Stimulated activated naive B cell treated with anti-CD40 and anti-IgM and Interleukin-4, amounts not matched to agents 10 μg/mL and 1 μg/mL and 100 μg/mL, for 72 hours (primary cell): ENCODE measurements at regions not wholly inside any gene's neighbourhood (a gene's known extent, or its start where the extent isn't known, plus 50 kb on each side); places are given as distances from the start of the nearest gene placed in this dataset.
"Not testable (repeated sequence)": the region's sequence is repeated elsewhere in the genome, so short reads cannot be mapped to it uniquely, and the experiment has no call there.

Source experiments
- ATAC-seq, 2 donors: fragments of 150-1000 bp; cut with Tn5 transposase; replicated peaks; 2 replicates each; pipeline ENCODE4 v1.10.0; 2021; ENCODE audit warnings: moderate library complexity in 1 of 2
- DNase-seq: peaks from one replicate; pipeline ENCODE4 v3.0.0; 2021
- H3K27ac Mint-ChIP-seq: one replicate; pipeline ENCODE4 v1.8.0; 2022; ENCODE audit warnings: mild to moderate bottlenecking, mixed read lengths
- H3K27me3 Mint-ChIP-seq, 2 donors: one replicate each; pipeline ENCODE4 v1.8.0; 2022; ENCODE audit warnings: mixed read lengths in 2 of 2
- H3K36me3 Mint-ChIP-seq, 2 donors: one replicate each; pipeline ENCODE4 v1.8.0; 2022; ENCODE audit warnings: mixed read lengths in 2 of 2, mild to moderate bottlenecking in 1 of 2
- H3K4me1 Mint-ChIP-seq, 2 donors: one replicate each; pipeline ENCODE4 v1.8.0; 2022; ENCODE audit warnings: mixed read lengths in 2 of 2, mild to moderate bottlenecking in 1 of 2
- H3K4me3 Mint-ChIP-seq, 2 donors: one replicate each; pipeline ENCODE4 v1.8.0; 2022; ENCODE audit warnings: mild to moderate bottlenecking in 2 of 2, mixed read lengths in 2 of 2, moderate library complexity in 1 of 2
- H3K9me3 Mint-ChIP-seq, 2 donors: one replicate each; pipeline ENCODE4 v1.8.0; 2022; ENCODE audit warnings: mixed read lengths in 2 of 2, mild to moderate bottlenecking in 1 of 2

GRCh38 chr5:44679214-44679613 is 129.5 kb upstream of the MRPS30 start:
- Mint-ChIP-seq H3K4me3 (no peak overlapping the region), H3K27ac (no peak overlapping the region), H3K27me3 (no peaks in the 10 kb centered on the region), H3K36me3 (no peaks in the 10 kb centered on the region), H3K4me1 (no peaks in the 10 kb centered on the region), H3K9me3 (peaks cover 3 to 9% of the 10 kb centered on the region in 2 donors)
- DNase-seq, result no peak
- peak in 1 of 2 donors; percentile 12 for ATAC-seq

DNA sequence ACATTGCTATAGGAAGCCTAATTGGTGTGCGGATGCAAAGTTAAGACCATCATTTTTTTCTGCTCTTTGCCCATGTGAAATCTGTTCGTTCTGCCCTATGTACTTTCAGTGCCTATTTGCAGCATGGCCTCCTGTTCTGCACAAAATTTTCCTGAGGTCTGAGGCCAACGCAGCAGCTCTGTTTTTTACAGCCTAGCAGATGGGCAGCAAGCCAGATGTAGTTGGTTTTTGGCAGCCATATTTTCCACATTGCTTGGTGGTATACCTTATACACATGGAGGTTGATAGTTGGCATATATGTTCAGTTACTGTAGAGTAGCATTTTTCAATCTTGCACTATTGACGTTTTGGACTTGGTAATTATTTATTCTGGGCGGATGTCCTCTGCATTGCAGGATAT is 133.5 kb upstream of the MRPS30 start:
- H3K27me3 Mint-ChIP-seq, result no peaks in the 10 kb centered on the region
- DNase-seq (no peak), ATAC-seq (no peak)
- no peak overlapping the region for H3K4me3 Mint-ChIP-seq
- no peaks in the 10 kb centered on the region for H3K4me1 Mint-ChIP-seq
- no peak overlapping the region for H3K27ac Mint-ChIP-seq
- H3K36me3 Mint-ChIP-seq, result no peaks in the 10 kb centered on the region
- peaks cover 3 to 18% of the 10 kb centered on the region in 2 donors for H3K9me3 Mint-ChIP-seq

GRCh38 chr5:44674461-44674860 is 134.3 kb upstream of the MRPS30 start:
- no peak for ATAC-seq
- no peak overlapping the region for H3K27ac Mint-ChIP-seq
- H3K27me3 Mint-ChIP-seq, result no peaks in the 10 kb centered on the region
- peaks cover 5 to 14% of the 10 kb centered on the region in 2 donors for H3K9me3 Mint-ChIP-seq
- no peak overlapping the region for H3K4me3 Mint-ChIP-seq
- no peaks in the 10 kb centered on the region for H3K36me3 Mint-ChIP-seq
- no peak for DNase-seq
- H3K4me1 Mint-ChIP-seq, result no peaks in the 10 kb centered on the region

- not testable (repeated sequence) for H3K4me3 Mint-ChIP-seq, DNase-seq, H3K27me3 Mint-ChIP-seq, H3K36me3 Mint-ChIP-seq, H3K27ac Mint-ChIP-seq, H3K4me1 Mint-ChIP-seq, ATAC-seq
- peaks cover 4 to 18% of the 10 kb centered on the region in 2 donors for H3K9me3 Mint-ChIP-seq
Observed at GRCh38 chr5:44668471-44668870, 140.3 kb upstream of the MRPS30 start.

DNA sequence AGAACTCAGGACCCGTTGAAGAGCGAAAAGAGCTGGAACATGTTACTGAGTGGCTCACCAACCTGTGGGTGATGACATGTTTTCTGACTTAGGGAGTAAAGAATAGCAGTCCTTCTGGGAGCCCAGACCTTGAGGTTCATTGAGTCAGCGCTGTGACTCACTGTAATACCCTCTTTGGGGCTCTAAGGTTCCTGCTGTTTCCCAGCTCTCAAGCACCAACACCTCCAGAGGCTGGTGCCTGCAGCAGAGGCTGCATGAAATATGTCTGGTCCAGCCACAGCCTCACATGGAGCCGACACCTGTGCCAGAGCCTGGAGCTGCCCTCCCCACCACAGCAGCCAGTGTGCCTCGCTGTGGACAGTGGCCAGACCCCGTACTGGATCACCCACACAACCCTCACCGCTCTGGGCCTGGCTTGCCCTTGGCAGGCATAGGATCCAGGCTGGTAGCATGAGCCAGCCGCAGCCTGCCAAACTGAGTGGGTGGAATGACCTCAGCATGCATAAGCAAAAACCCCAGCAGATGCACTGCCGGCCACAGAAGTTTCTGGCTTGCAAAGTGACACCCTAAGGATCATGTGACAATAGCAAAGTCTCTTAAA is 143.5 kb upstream of the MRPS30 start:
- H3K9me3 Mint-ChIP-seq, result peaks cover 9 to 12% of the 10 kb centered on the region in 2 donors
- no peaks in the 10 kb centered on the region for H3K36me3 Mint-ChIP-seq
- H3K27ac Mint-ChIP-seq, result no peak overlapping the region
- no peak for DNase-seq
- H3K27me3 Mint-ChIP-seq, result no peaks in the 10 kb centered on the region
- H3K4me3 Mint-ChIP-seq, result no peak overlapping the region
- H3K4me1 Mint-ChIP-seq, result no peaks in the 10 kb centered on the region
- no peak for ATAC-seq

DNA sequence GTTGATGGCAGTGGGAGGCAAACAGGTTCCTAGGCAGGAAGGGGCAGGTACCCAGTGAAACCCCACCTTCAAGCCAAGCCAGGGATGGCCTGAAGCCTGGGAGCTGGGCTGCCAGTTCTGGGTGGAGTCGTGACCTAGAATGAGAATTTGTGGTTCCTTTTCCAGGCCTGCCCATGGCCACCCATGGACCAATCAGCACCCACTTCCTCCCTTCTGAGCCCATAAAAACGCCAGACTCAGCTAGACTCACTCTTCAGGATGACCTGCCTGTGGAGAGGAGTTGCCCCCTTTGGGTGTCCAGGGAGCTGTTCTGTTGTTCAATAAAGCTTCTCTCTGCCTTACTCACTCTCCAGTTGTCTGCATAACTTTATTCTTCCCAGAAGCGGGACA is 144.0 kb upstream of the MRPS30 start:
- DNase-seq (no peak), ATAC-seq (no peak)
- H3K4me3 Mint-ChIP-seq, result no peak overlapping the region
- no peaks in the 10 kb centered on the region for H3K4me1 Mint-ChIP-seq
- H3K36me3 Mint-ChIP-seq, result no peaks in the 10 kb centered on the region
- H3K27me3 Mint-ChIP-seq, result no peaks in the 10 kb centered on the region
- H3K9me3 Mint-ChIP-seq, result peaks cover 9 to 10% of the 10 kb centered on the region in 2 donors
- no peak overlapping the region for H3K27ac Mint-ChIP-seq

GRCh38 chr5:44663991-44664710 is 144.6 kb upstream of the MRPS30 start:
- no peaks in the 10 kb centered on the region for H3K36me3 Mint-ChIP-seq
- no peaks in the 10 kb centered on the region for H3K4me1 Mint-ChIP-seq
- H3K9me3 Mint-ChIP-seq, result peaks cover 7 to 9% of the 10 kb centered on the region in 2 donors
- no peak for DNase-seq
- ATAC-seq, result no peak
- H3K27ac Mint-ChIP-seq, result no peak overlapping the region
- H3K27me3 Mint-ChIP-seq, result no peaks in the 10 kb centered on the region
- no peak overlapping the region for H3K4me3 Mint-ChIP-seq

- Mint-ChIP-seq H3K9me3 (peaks cover 7 to 8% of the 10 kb centered on the region in 2 donors), H3K27ac (no peak overlapping the region)
- DNase-seq, result no peak
Observed at GRCh38 chr5:44661851-44662250, 146.9 kb upstream of the MRPS30 start.

GRCh38 chr5:44660251-44660650 is 148.5 kb upstream of the MRPS30 start:
- no peak for DNase-seq
- no peak for ATAC-seq
- Mint-ChIP-seq H3K4me1 (no peaks in the 10 kb centered on the region), H3K36me3 (no peaks in the 10 kb centered on the region), H3K9me3 (peaks cover 13 to 17% of the 10 kb centered on the region in 2 donors), H3K27me3 (no peaks in the 10 kb centered on the region), H3K27ac (no peak overlapping the region), H3K4me3 (no peak overlapping the region)

More at GRCh38 chr5:44661851-44662250, 146.9 kb upstream of the MRPS30 start:
- Mint-ChIP-seq H3K36me3 (no peaks in the 10 kb centered on the region), H3K4me1 (no peaks in the 10 kb centered on the region), H3K27me3 (no peaks in the 10 kb centered on the region), H3K4me3 (no peak overlapping the region)
- ATAC-seq, result no peak

GRCh38 chr5:44659334-44659733 is 149.4 kb upstream of the MRPS30 start:
- H3K9me3 Mint-ChIP-seq, result peaks cover 15 to 22% of the 10 kb centered on the region in 2 donors
- no peak overlapping the region for H3K4me3 Mint-ChIP-seq
- ATAC-seq, result no peak
- no peaks in the 10 kb centered on the region for H3K36me3 Mint-ChIP-seq
- H3K27ac Mint-ChIP-seq, result no peak overlapping the region
- H3K27me3 Mint-ChIP-seq, result no peaks in the 10 kb centered on the region
- no peak for DNase-seq
- H3K4me1 Mint-ChIP-seq, result no peaks in the 10 kb centered on the region

DNA sequence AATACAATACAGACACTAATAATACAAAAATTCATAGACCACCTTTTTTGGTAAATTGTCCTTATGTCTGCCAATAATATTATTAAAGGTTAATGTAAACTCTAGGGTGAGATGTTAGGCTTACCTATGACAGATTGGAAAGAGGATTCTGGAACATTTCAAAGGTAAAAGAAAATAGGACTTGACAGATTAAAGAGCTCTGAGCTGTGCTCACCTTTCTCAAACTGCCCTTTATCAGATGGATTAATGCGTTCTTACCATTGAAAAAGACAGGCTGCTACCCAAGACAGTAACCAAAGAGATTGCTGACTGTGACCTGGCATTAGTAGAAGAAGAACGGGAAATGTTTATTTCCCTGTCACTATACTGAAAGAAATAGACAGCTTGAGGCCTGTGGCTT is 156.1 kb upstream of the MRPS30 start:
- no peak for ATAC-seq
- no peaks in the 10 kb centered on the region for H3K27me3 Mint-ChIP-seq
- DNase-seq, result no peak
- H3K4me1 Mint-ChIP-seq, result no peaks in the 10 kb centered on the region
- no peaks in the 10 kb centered on the region for H3K36me3 Mint-ChIP-seq
- H3K27ac Mint-ChIP-seq, result no peak overlapping the region
- H3K4me3 Mint-ChIP-seq, result no peak overlapping the region
- peaks cover 13 to 21% of the 10 kb centered on the region in 2 donors for H3K9me3 Mint-ChIP-seq

DNA sequence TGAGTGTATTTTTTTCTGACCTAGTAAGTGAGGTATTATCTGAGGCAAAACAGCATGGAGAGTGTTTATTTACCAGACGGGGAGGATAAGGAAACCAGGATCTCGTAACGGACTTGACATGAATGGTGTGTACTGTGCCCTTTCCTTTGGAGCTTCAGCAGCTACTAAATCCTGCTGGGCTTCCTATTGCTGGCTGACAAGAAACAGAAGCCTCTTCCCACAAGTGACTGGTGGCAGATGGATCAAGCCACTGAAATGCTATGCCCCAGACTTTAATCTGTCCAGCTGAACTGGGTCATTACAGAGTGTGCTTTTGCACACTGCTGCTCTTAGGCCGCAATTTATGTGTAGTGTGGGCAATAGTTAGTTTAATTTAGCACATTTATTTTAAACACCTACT is 162.7 kb upstream of the MRPS30 start:
- Mint-ChIP-seq H3K9me3 (peaks cover 0 to 1% of the 10 kb centered on the region in 2 donors), H3K27ac (no peak overlapping the region), H3K4me1 (no peaks in the 10 kb centered on the region), H3K4me3 (no peak overlapping the region), H3K27me3 (no peaks in the 10 kb centered on the region), H3K36me3 (no peaks in the 10 kb centered on the region)
- ATAC-seq (no peak), DNase-seq (no peak)

DNA sequence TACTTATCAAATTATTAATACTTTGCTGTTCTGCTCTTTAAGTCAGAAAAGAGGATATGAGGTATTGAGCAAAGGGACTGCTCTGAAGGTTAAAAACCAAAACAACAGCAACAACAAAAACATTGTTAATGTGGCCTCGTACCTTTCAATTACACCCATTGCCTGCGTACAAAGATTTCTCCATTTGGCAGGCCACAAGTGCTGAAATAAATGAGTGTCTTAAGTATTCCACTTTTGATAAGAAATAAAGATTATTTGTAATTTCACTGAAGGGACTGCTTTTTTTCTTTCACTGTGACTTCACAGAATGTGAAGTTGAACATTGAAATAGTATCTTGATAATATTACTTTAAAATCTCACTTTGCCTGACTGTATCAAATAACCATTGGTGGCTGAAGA is 163.2 kb upstream of the MRPS30 start:
- ATAC-seq (no peak), DNase-seq (no peak)
- Mint-ChIP-seq H3K27ac (no peak overlapping the region), H3K27me3 (no peaks in the 10 kb centered on the region), H3K4me3 (no peak overlapping the region), H3K9me3 (peaks cover 0 to 2% of the 10 kb centered on the region in 2 donors), H3K4me1 (no peaks in the 10 kb centered on the region), H3K36me3 (no peaks in the 10 kb centered on the region)

GRCh38 chr5:44644628-44645027 is 164.1 kb upstream of the MRPS30 start:
- Mint-ChIP-seq H3K9me3 (peaks cover 0 to 3% of the 10 kb centered on the region in 2 donors), H3K36me3 (no peaks in the 10 kb centered on the region), H3K27ac (no peak overlapping the region), H3K4me1 (no peaks in the 10 kb centered on the region), H3K27me3 (no peaks in the 10 kb centered on the region), H3K4me3 (no peak overlapping the region)
- DNase-seq, result no peak
- no peak for ATAC-seq

GRCh38 chr5:44641820-44642219 is 166.9 kb upstream of the MRPS30 start:
- Mint-ChIP-seq H3K27me3 (no peaks in the 10 kb centered on the region), H3K4me3 (no peak overlapping the region), H3K9me3 (peaks cover 0 to 5% of the 10 kb centered on the region in 2 donors), H3K36me3 (no peaks in the 10 kb centered on the region), H3K4me1 (no peaks in the 10 kb centered on the region), H3K27ac (no peak overlapping the region)
- DNase-seq, result no peak
- ATAC-seq, result no peak
